22Rv1 (cell line): ENCODE measurements at regions not wholly inside any gene's neighbourhood (a gene's known extent, or its start where the extent isn't known, plus 50 kb on each side); places are given as distances from the start of the nearest gene placed in this dataset.

ENCODE experiments used
- CTCF ChIP-seq: fragments of 450-650 bp; IDR thresholded peaks from 2 replicates; pipeline ENCODE4 v1.5.1; 2017; ENCODE audit warnings: mild to moderate bottlenecking
- ZFX ChIP-seq: fragments of 450-650 bp; IDR thresholded peaks from 2 replicates; pipeline ENCODE4 v1.6.1; 2017; ENCODE audit warnings: antibody characterized with exemption, borderline replicate concordance

GRCh38 chr2:117755768-117756167 is 58.7 kb upstream of the DDX18 start:
- TF ChIP-seq CTCF: no peak
- no peak for TF ChIP-seq ZFX
